ENCODE measurements at regions not wholly inside any gene's neighbourhood (a gene's known extent, or its start where the extent isn't known, plus 50 kb on each side); places are given as distances from the start of the nearest gene placed in this dataset.

DNA sequence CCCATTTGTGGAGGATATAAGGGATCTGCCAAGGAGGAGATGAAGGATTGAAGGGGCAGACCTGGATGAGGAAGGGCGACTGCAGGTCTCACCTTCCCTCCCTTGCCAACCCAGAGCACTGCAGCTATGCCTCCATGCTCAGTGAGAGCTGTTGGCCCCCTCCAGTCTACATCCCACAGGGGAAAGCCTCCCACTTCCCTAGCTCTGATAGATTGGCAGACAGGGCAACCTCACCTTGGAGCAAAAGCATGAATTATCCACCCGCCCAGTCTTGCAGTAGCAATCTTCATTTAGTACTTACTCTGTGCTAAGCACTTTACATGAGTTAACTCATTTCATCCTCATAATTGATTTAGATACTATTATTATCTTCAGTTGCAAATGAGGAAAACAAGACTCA is 70.4 kb upstream of the SMNDC1 start:
- DNase-seq (ENCODE audit: low read depth): no peak

- no peak for DNase-seq (ENCODE audit: low read depth)
Measured at GRCh38 chr10:110376021-110376766, 71.5 kb upstream of the SMNDC1 start.

GRCh38 chr10:110376767-110377160 is 72.0 kb upstream of the SMNDC1 start:
- no peak for DNase-seq (ENCODE audit: low read depth)

DNA sequence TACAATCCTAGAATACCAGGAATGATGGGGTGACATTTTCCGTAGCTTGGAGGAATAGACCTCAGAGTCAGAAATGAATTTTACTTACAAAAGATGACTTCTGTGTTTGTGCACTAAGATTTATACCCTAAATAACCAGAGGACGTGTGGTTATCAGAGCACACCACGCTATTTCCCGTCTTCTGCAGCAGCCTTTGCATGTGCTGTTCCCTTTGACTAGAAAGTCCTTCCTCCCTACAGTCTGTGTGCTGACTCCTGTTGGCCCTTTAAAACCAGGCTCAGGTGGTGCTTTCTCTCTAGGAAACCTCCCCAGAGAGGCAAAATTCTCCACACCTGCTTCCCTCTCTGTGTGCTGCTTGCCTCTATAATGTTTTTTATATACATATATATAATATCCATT is 73.3 kb upstream of the SMNDC1 start:
- no peak for DNase-seq (ENCODE audit: low read depth)

DNA sequence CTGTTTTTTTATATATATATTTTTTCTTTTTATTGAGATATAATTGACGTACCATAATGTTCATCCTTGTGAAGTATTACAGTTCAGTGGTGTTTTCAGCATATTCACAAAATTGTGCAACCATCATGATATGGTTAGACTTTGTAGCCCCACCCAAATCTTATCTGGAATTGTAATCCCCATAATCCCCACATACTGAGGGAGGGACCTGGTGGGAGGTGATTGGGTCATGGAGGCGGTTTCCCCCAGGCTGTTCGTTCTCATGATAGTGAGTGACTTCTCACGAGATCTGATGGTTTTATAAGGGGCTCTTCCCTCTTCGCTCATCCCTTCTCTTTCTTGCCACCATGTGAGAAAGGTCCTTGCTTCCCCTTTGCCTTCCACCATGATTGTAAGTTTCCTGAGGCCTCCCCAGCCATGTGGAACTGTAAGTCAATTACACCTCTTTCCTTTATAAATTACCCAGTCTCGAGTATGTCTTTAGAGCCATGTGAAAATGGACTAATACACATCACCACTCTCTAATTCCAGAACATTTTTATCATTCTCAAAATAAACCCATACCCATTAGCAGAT is 73.9 kb upstream of the SMNDC1 start:
- no peak for DNase-seq (ENCODE audit: low read depth)

DNA sequence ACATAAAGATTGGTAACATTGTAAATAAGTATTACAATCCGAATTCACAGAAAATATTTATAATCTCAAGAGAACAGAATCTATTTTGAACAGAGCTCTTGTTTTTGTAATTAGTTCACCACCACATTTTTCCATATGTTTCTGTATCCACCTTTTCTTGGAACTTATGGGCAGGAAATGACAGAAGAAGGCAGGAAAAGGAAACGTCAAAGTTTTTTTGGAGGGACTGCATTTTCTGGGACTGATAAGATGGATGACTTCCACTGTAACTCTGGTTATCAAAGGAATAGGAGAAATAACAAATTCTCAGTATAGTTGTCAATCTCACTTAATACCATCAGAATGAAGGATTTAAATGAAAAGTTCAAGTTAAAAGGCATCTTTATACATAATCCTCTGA is 75.1 kb upstream of the SMNDC1 start:
- DNase-seq (ENCODE audit: low read depth): no peak

- DNase-seq (ENCODE audit: low read depth): no peak
Measured at GRCh38 chr10:110380293-110380692, 75.6 kb upstream of the SMNDC1 start.

- no peak for DNase-seq (ENCODE audit: low read depth)
Measured at GRCh38 chr10:110382695-110383094, 78.0 kb upstream of the SMNDC1 start.

GRCh38 chr10:110387617-110387982 is 82.9 kb upstream of the SMNDC1 start:
- no peak for DNase-seq (ENCODE audit: low read depth)

DNA sequence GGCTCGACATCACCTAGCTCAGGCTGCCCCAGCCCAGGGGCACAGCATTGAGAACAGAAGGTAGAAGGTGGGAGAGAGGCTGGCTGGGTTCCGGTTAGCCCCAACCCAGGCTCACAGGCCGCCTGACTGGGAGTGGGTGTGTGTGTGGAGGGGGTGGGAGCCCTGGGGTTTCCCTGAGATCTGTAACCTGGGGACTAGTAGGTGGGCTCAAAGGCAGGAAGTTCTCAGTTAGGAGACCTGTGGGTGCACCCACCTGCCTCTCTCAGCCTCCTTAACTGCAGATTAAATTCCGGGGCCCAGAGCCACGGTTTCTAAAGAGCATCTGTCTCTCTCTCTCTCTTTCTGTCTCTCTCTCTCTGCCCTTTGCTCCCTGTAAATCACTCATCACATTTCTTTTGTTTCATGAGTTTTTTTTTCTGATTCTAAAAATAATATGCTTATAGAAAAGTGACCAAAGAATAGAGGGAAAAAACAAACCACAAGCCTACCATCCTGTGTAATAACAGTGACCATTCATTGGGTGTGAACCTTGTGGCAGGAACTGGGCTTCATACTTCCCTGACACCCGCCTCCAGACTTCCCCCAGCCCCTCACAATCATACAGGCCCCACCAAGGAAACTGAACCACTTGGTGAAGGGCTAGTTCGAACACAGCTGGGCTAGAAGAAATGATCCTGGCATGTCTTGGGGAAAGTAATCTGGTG is 83.4 kb upstream of the SMNDC1 start:
- no peak for DNase-seq (ENCODE audit: low read depth)

- DNase-seq (ENCODE audit: low read depth): no peak
Measured at GRCh38 chr10:110388687-110389052, 84.0 kb upstream of the SMNDC1 start.

GRCh38 chr10:110389255-110389654 is 84.5 kb upstream of the SMNDC1 start:
- DNase-seq (ENCODE audit: low read depth): no peak

DNA sequence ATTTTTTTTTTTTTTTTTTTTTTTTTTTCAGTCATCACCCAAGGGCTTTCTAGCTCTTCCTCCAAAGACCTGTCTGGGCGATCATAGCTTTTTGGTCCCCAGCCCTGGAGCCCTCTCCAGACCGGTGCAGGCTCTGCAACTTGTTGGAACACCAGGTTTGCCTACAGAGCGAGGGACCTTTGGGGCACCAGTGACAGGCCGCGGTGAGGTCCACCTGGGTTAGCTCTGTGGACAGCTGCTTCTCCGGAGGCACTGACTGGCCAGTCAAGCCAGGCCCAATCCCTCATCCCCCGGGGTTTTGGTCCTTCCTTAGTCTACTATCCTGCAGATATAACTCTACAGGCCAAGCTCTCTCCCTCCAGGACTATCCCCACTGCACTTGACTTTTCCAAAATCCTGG is 86.8 kb upstream of the SMNDC1 start:
- no peak for DNase-seq (ENCODE audit: low read depth)

DNA sequence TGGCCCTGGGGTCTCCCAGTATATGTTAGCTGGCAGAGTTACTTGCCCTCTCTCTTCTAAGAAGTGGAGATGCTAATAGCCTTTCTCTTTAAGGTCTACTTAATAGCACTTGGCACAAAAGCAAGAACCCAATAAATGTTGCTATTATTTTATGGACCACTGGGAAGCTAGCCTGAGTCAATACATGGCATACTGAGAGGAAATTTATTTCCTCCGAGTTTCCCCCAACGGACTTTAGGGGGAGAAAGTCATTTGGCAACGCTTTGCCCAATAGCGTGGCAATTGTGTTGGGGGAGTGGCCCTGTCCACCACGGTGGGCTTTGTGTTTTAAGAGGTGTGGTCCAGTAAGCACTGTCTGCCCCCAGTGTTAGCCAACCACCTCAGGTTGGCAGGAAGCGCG is 87.4 kb upstream of the SMNDC1 start:
- no peak for DNase-seq (ENCODE audit: low read depth)

DNA sequence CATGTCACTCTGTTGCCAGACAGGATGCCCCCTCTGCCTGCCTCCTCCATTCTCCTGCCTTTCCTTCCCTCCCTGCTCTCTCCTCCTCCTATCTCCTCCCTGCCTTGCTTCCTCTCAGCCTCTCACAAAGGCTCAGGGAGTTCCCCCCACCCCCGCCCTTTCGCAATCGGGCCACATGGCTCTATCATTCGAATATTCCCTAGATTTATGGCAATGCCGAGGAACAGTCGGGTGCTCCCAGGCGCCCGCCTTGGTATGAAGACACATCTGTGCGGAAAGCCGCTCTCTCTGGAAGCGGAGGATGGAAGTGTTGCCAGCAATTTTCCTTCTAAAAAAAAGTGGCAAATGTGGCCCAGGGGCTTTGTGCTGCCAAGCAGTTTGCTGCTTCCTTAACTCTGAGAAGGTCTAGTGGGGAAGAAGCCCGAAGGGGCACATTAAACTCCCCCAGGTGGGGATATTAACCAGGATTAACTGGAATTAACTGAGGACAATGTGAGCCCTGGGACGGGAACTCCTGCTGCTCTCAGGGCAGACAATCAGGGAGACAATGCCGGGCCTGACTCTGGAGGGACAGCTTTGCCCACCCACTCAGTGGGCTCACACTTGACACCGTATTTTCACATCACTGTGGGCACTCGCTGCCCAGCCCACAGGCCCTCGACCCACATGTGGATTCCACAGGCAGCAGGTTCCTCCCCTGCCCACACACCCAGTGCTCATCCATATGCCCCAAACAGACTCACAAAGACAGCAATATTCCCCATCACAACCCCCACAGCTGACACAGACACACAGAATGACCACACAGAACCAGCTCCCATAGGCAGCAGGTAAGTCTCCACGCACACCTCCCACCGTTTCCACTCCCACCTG is 88.4 kb upstream of the SMNDC1 start:
- DNase-seq (ENCODE audit: low read depth): no peak

DNA sequence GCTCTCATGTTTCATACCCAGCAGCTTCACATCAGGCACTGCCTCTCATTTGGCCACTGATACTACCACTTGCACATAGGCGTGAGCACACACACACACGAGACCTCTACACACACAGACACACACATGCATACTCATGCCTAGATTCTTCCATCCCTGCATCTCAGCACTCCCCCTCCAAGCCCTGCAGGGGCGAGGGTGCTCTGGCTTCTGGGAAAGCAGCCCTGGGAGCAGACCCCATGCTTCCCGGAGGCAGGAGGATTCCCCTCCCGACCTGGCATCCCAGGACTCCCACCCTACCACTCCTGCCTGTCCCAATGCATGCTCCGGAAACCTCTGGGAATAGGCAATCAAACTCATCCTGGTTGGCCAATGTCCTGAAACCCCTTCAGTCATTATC is 89.1 kb upstream of the SMNDC1 start:
- no peak for DNase-seq (ENCODE audit: low read depth)

- no peak for DNase-seq (ENCODE audit: low read depth)
Measured at GRCh38 chr10:110394296-110394695, 89.6 kb upstream of the SMNDC1 start.

DNA sequence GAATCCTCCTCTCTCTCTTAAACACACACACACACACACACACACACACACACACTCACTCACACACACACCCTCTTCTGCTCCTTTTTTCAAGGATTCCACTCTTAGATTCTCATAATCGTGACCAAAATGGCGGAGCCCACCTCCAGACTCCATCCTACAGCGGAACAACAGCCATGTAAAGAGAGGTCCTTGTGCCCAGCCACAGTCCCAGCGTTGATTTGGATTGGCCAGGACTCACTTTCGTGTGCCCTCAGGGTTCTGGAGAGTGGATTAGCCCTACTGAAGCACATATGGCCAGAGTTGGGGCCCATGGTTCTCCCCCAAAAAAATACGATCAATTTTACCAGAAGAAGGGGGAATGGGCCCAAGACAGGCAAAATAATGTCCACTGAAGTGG is 90.2 kb upstream of the SMNDC1 start:
- DNase-seq (ENCODE audit: low read depth): no peak

DNA sequence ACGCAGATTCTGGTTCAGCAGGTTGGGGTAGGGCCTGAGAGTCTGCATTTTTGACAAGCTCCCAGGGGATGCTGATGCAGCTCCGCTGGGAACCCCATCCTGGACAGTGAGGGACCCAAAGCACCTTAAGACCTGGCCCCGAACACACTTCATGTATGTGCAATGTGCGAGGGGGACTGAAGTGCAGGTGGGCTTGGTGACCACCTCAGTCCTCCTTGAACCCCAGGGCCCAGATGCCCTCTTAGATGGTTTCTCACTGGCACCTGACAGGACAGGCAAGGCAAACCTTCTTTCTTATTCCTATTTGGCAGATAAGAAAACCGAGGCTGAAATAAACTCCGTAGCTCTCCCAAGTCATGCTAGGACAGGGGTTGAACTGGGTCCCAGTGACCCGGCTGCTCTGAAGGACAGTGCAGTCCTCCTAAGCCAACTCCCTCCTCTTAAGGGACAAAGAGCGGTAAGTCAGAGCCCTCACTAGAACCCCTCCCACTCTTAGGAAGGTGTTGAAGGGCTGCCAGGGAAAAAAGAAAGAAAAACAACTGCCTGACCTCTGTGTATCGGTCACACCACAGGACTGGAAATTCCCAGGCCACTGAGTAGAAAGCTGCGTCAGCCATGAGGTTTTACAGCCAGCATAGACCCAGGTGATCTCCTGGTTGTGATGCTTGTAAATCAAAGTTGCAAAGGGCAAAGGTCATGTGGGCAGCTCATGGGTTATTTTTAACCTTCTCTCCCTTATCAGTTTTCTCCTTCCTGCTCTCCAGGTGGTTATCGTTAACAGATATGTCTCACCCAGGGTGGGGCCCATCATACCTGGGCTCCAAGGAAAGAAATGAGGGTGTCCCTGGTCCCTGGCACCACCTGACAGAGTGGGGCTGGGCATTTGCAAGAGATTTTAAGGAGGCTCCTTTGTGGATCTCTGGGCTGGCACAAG is 90.9 kb upstream of the SMNDC1 start:
- DNase-seq (ENCODE audit: low read depth): peak; percentile 63

- DNase-seq (ENCODE audit: low read depth): no peak
Measured at GRCh38 chr10:110396284-110396651, 91.5 kb upstream of the SMNDC1 start.

DNA sequence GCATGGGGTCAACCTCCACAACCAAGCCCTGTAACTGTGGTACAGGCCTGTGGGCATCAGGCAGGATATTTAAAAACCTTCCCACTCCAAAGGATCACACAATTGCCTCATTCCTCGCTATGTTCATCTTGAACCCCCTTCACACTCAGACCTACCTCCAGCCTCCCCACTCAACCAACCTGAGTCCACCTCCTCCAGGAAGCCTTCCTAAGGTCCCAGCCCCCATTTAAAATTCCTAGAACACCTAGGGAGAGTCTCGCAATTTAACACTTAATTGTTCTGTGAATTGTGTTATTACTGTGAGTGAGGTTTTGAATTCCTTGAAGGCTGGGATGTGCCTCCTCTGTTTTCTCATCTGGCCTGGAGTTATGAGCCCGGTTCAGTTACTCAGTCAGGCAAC is 93.1 kb upstream of the SMNDC1 start:
- no peak for DNase-seq (ENCODE audit: low read depth)

Measured in fibroblast of the conjunctiva (primary cell).